Urothelium cell line (cell line): ENCODE measurements at regions not wholly inside any gene's neighbourhood (a gene's known extent, or its start where the extent isn't known, plus 50 kb on each side); places are given as distances from the start of the nearest gene placed in this dataset.
A peak's percentile ranks its signal among the peaks of the same experiment; 100 is the strongest.

Experiments
- DNase-seq: peaks from one replicate; pipeline ENCODE4 v3.0.0; 2011; ENCODE audit warnings: low spot score, mixed read lengths
- FAIRE-seq: peaks from 2 replicates; lab custom pipeline; 2011; peaks lifted over from hg19 to GRCh38; lab: Jason Lieb, UNC

- DNase-seq = no peak
- FAIRE-seq = no peak
Observed at GRCh38 chr4:146998157-146998556, 52.5 kb upstream of the TTC29 start.

- no peak for DNase-seq
- FAIRE-seq = no peak
Observed at GRCh38 chr4:147003956-147004809, 58.5 kb upstream of the TTC29 start.

GRCh38 chr4:147006229-147006628 lies 60.6 kb upstream of the TTC29 start:
- FAIRE-seq (no peak), DNase-seq (no peak)

- FAIRE-seq (no peak), DNase-seq (no peak)
Observed at GRCh38 chr4:147009875-147010274, 64.2 kb upstream of the TTC29 start.

GRCh38 chr4:147011411-147011810 lies 65.7 kb upstream of the TTC29 start:
- FAIRE-seq = no peak
- DNase-seq = no peak

- no peak for DNase-seq
Observed at GRCh38 chr4:147012059-147012707, 66.5 kb upstream of the TTC29 start.

GRCh38 chr4:147014946-147015345 lies 69.3 kb upstream of the TTC29 start:
- FAIRE-seq (no peak), DNase-seq (no peak)

More at GRCh38 chr4:147012059-147012707, 66.5 kb upstream of the TTC29 start:
- no peak for FAIRE-seq

- no peak for FAIRE-seq
Observed at GRCh38 chr4:147015491-147015890, 69.8 kb upstream of the TTC29 start.

GRCh38 chr4:147017081-147017480 lies 71.4 kb upstream of the TTC29 start:
- FAIRE-seq = no peak

More at GRCh38 chr4:147015491-147015890, 69.8 kb upstream of the TTC29 start:
- no peak for DNase-seq

GRCh38 chr4:147019091-147019490 lies 73.4 kb upstream of the TTC29 start:
- FAIRE-seq = no peak
- DNase-seq = peak; percentile 48

More at GRCh38 chr4:147017081-147017480, 71.4 kb upstream of the TTC29 start:
- no peak for DNase-seq

GRCh38 chr4:147020456-147020855 lies 74.8 kb upstream of the TTC29 start:
- DNase-seq (no peak), FAIRE-seq (no peak)

GRCh38 chr4:147025042-147025441 lies 79.4 kb upstream of the TTC29 start:
- DNase-seq = no peak
- FAIRE-seq = no peak

GRCh38 chr4:147029296-147029695 lies 83.6 kb upstream of the TTC29 start:
- FAIRE-seq (no peak), DNase-seq (no peak)

GRCh38 chr4:147034372-147034771 lies 88.7 kb upstream of the TTC29 start:
- DNase-seq (no peak), FAIRE-seq (no peak)

GRCh38 chr4:147037069-147037468 lies 91.4 kb upstream of the TTC29 start:
- FAIRE-seq = no peak
- no peak for DNase-seq

- DNase-seq = no peak
- no peak for FAIRE-seq
Observed at GRCh38 chr4:147039976-147040575, 94.4 kb upstream of the TTC29 start.

- FAIRE-seq = no peak
- DNase-seq = no peak
Observed at GRCh38 chr4:147040874-147041273, 95.2 kb upstream of the TTC29 start.

GRCh38 chr4:147041376-147041775 lies 95.7 kb upstream of the TTC29 start:
- FAIRE-seq (no peak), DNase-seq (no peak)

- FAIRE-seq = no peak
- no peak for DNase-seq
Observed at GRCh38 chr4:147042046-147042445, 96.4 kb upstream of the TTC29 start.

GRCh38 chr4:147044241-147044640 lies 98.6 kb upstream of the TTC29 start:
- FAIRE-seq = no peak
- no peak for DNase-seq

GRCh38 chr4:147049946-147050345 lies 104.3 kb upstream of the TTC29 start:
- DNase-seq = no peak

GRCh38 chr4:147050356-147050765 lies 104.7 kb upstream of the TTC29 start:
- FAIRE-seq (no peak), DNase-seq (no peak)

More at GRCh38 chr4:147049946-147050345, 104.3 kb upstream of the TTC29 start:
- no peak for FAIRE-seq
